Mammary epithelial cell (primary cell): ENCODE measurements at regions not wholly inside any gene's neighbourhood (a gene's known extent, or its start where the extent isn't known, plus 50 kb on each side); places are given as distances from the start of the nearest gene placed in this dataset.

Experiments
- EZH2 ChIP-seq: IDR thresholded peaks from 2 replicates; pipeline ENCODE4 v1.6.1; 2012; ENCODE audit warnings: low read length, inconsistent platforms, borderline replicate concordance
- TF ChIP-seq, protein P1 (sequence below), 2 donors: IDR thresholded peaks in 1 of 2; conservative IDR thresholded peaks in 1 of 2; 2 replicates each; pipeline ENCODE4 v1.5.1; 2011 to 2012; ENCODE audit warnings: inconsistent platforms in 2 of 2, low read length in 2 of 2, mild to moderate bottlenecking in 2 of 2, control low read depth in 1 of 2, low read depth in 1 of 2; ENCODE audit not compliant: insufficient read depth in 1 of 2; ENCODE audit errors: extremely low read depth in 1 of 2

DNA sequence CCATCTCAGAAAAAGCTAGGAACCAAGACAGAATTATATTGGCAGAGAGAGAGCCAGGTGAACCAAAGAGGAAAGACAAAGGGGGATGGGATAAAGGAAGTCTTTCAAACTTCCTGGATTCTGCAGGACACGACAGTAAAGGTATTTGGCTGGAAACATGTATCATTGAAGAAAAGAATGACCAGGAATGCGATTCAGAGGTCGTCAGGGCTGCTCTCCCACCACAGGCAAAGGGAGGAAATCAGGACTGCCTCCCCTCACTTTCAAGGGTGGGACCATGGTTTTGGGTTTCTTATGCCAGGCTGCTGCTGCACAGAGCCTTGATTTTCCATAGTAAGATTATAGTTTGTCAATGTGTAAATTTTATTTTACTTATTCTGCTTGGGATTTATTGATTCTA lies 848.8 kb downstream of the BRINP3 start:
- TF ChIP-seq, protein P1, sequence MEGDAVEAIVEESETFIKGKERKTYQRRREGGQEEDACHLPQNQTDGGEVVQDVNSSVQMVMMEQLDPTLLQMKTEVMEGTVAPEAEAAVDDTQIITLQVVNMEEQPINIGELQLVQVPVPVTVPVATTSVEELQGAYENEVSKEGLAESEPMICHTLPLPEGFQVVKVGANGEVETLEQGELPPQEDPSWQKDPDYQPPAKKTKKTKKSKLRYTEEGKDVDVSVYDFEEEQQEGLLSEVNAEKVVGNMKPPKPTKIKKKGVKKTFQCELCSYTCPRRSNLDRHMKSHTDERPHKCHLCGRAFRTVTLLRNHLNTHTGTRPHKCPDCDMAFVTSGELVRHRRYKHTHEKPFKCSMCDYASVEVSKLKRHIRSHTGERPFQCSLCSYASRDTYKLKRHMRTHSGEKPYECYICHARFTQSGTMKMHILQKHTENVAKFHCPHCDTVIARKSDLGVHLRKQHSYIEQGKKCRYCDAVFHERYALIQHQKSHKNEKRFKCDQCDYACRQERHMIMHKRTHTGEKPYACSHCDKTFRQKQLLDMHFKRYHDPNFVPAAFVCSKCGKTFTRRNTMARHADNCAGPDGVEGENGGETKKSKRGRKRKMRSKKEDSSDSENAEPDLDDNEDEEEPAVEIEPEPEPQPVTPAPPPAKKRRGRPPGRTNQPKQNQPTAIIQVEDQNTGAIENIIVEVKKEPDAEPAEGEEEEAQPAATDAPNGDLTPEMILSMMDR (conservative IDR thresholded peaks at IDR 0.05 in 1 of 2, IDR thresholded peaks at IDR 0.05 in 1 of 2; ENCODE audit: extremely low read depth in 1 of 2, insufficient read depth in 1 of 2, low read depth in 1 of 2, low read length in 2 of 2) = no peak
- no peak for TF ChIP-seq EZH2
